ENCODE measurements at regions not wholly inside any gene's neighbourhood (a gene's known extent, or its start where the extent isn't known, plus 50 kb on each side); places are given as distances from the start of the nearest gene placed in this dataset.

GRCh38 chr5:124021776-124022175 lies 509.8 kb downstream of the CSNK1G3 start:
- TF ChIP-seq, protein P1, sequence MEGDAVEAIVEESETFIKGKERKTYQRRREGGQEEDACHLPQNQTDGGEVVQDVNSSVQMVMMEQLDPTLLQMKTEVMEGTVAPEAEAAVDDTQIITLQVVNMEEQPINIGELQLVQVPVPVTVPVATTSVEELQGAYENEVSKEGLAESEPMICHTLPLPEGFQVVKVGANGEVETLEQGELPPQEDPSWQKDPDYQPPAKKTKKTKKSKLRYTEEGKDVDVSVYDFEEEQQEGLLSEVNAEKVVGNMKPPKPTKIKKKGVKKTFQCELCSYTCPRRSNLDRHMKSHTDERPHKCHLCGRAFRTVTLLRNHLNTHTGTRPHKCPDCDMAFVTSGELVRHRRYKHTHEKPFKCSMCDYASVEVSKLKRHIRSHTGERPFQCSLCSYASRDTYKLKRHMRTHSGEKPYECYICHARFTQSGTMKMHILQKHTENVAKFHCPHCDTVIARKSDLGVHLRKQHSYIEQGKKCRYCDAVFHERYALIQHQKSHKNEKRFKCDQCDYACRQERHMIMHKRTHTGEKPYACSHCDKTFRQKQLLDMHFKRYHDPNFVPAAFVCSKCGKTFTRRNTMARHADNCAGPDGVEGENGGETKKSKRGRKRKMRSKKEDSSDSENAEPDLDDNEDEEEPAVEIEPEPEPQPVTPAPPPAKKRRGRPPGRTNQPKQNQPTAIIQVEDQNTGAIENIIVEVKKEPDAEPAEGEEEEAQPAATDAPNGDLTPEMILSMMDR (conservative IDR thresholded peaks at IDR 0.05; ENCODE audit: low read length): no peak
- TF ChIP-seq EZH2phosphoT487 (IDR thresholded peaks at IDR 0.05; ENCODE audit: borderline replicate concordance, low read depth, low read length): no peak
